Sigmoid colon (tissue), 4 donors: ENCODE measurements at regions not wholly inside any gene's neighbourhood (a gene's known extent, or its start where the extent isn't known, plus 50 kb on each side); places are given as distances from the start of the nearest gene placed in this dataset.

Experiments
- EP300 ChIP-seq, 4 donors: sonication (generic); formaldehyde crosslinking; IDR thresholded peaks; one replicate each; pipeline ENCODE4 v1.6.1; 2017; ENCODE audit warnings: antibody characterized with exemption in 4 of 4
- TF ChIP-seq, protein P1 (sequence below), 4 experiments: fragments of 450-650 bp in 3 of 4; fragments of 200-600 bp in 1 of 4; IDR thresholded peaks; one replicate each; pipeline ENCODE4 v1.5.1; 2016 to 2019; ENCODE audit warnings: antibody characterized with exemption in 4 of 4, mild to moderate bottlenecking in 3 of 4, moderate library complexity in 2 of 4

DNA sequence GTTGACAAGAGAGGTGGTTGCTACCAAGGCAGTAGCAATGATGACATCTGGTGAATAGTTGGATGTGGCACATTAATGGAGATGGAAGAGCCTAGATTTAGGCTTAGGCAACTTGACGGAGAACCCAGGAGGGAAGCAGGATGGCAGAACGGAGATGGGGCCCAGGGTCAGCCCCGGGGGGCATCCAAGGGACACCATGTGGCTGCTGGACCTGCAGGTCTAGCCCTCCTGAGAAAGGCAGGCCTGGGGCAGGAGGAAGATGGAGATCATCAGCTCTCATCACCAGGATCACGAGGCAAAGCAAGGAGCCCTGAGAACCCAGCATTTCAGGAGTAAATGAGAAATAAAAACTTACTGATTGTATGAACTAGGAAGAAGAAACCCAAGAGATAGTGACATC lies 216.2 kb downstream of the AUH start:
- TF ChIP-seq, protein P1, sequence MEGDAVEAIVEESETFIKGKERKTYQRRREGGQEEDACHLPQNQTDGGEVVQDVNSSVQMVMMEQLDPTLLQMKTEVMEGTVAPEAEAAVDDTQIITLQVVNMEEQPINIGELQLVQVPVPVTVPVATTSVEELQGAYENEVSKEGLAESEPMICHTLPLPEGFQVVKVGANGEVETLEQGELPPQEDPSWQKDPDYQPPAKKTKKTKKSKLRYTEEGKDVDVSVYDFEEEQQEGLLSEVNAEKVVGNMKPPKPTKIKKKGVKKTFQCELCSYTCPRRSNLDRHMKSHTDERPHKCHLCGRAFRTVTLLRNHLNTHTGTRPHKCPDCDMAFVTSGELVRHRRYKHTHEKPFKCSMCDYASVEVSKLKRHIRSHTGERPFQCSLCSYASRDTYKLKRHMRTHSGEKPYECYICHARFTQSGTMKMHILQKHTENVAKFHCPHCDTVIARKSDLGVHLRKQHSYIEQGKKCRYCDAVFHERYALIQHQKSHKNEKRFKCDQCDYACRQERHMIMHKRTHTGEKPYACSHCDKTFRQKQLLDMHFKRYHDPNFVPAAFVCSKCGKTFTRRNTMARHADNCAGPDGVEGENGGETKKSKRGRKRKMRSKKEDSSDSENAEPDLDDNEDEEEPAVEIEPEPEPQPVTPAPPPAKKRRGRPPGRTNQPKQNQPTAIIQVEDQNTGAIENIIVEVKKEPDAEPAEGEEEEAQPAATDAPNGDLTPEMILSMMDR (IDR thresholded peaks at IDR 0.05) = no peak
- no peak for TF ChIP-seq EP300 (IDR thresholded peaks at IDR 0.05)
